HG02571 (cell line): ENCODE measurements at regions not wholly inside any gene's neighbourhood (a gene's known extent, or its start where the extent isn't known, plus 50 kb on each side); places are given as distances from the start of the nearest gene placed in this dataset.
"Not testable (repeated sequence)": the region's sequence is repeated elsewhere in the genome, so short reads cannot be mapped to it uniquely, and the experiment has no call there.

Experiments used
- ATAC-seq: cut with Tn5 transposase; IDR thresholded peaks from one replicate; pipeline ENCODE4 v1.9.1; 2021; ENCODE audit warnings: mild to moderate bottlenecking, moderate library complexity; ENCODE audit not compliant: unreplicated experiment

DNA sequence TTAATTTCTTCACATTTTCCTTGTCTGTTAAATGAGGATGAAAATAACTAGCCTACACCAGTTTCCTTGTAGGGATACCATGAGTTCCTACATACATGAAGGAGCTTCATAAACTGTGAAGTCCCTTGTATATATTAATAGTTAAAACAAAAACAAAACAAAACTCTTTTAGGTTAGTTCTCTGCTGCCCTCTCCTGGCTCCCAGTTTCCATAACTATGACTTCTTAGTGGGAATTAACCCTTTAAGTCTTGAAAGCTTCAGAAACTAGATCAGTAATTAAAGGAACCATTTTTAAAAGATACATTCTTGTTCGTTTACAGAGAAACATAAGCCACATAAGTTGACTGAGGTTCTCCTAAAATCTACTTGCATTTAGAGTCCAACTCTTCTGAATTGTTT, 500.0 kb upstream of the C9orf72 start:
- ATAC-seq = no peak

DNA sequence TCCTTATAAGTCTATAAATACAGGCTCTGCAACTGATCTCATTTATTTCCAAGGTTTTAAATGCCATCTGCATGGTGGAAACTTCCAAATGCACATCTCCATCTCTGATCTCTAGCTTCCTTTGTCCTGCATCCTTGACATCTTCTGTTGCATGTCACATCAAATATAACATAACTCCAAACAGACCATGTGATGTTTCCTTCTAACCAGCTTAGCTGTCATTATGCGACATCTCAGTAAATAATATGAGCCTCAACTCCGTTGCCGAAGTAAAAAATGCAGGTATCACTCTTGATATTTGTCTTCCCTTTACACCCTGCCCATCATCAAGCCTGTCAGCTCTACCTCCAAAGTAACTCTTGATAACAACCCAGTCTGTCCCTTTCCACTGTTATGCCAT, 506.4 kb upstream of the C9orf72 start:
- no peak for ATAC-seq

DNA sequence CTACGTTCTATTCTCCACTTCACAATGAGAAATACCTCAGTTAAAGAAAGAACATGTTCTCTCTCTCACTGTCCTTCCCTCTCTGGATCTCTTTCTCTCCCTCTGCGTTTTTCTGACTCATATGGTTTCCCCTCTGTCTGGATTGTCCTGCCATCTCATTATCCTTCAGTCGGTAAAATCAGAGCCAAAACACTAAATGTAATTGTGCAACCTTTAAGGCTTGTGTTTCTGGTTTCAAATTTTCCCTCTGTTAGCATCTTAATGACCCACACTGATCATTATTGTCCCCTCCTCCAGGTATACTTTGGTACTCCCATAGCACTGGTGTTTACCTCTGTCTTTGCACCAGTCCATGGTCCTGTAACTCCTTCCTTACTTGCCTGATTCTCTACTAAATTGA, 509.4 kb upstream of the C9orf72 start:
- no peak for ATAC-seq

DNA sequence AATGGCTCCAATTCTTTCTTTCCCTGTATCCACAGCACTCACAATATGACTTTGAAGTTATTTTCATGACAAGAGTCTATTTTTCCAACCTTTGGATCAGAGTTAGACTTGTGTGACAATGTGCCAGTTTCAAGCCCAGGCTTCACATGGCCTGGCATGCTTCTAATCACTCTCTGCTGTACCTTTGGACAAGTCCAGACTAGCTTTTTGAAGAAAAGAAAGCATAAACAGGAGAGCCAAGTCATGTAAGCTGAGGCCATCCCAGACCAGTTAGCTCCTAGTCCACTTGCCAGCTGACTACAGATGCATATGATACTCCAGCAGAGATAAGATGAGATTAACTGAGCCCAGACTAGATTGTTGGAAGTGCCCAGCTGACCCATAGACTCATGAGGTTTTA, 513.6 kb upstream of the C9orf72 start:
- ATAC-seq = no peak

DNA sequence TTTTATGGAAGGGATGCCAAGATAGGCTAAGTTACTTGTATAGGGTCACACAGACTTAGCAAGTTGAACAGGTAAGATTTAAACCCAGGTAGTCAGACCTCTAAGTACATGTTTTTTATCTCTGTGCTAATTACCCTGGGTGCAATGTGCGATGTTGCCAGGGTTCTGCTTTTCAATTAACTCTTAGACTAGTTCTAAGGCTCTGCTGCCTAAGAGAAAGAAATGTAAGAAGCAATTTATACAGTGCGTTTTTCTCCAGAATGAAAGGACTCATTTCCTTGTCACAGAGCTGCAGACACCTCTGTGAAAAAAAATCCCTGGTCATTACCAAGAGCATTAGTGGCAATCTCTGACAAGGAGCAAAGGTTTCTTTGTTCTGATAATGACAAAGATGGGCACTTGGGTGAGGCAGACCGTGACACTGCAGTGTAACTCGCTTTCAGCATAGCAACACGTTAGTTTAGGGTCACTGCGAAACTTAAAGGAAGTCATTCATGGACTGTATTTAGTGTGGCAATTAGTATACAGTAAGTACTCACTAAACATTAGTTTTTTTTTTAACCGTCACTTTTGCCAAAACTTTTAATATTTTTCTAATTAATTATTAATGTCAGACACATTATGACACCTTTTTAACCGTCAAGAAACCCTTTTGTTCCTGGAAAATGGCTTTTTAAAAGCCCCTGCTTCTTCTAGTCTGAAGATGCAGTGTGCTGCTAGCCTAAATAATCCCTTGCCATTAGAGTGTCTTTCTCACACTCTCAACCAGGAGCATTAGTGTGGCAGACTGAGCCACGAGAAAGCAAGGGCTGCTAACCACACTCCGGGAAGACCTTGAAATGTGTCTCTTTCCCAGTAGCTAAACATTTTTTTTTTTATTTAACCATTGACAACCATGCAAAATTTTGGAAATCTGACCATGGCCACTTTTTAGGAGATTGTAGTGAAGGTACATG, 520.0 kb upstream of the C9orf72 start:
- no peak for ATAC-seq

DNA sequence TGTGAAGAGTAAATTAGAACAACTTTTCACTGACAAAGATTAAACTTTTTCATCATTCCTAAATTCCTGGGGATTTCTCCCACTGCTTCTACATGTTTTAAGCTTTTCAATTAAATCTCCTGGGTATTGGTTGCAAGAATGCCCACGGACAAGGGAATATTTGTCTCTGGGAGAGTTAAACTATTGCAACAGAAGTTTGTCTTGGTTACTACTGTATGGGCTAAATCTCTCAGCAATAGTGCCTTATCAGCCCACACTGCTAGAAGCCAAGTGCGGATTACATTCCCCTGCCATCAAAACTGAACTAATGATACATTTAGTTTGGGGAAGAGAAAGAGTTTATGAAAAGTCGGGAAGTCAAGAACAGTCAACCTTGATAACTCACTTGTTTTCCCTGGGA, 528.2 kb upstream of the C9orf72 start:
- ATAC-seq = no peak

DNA sequence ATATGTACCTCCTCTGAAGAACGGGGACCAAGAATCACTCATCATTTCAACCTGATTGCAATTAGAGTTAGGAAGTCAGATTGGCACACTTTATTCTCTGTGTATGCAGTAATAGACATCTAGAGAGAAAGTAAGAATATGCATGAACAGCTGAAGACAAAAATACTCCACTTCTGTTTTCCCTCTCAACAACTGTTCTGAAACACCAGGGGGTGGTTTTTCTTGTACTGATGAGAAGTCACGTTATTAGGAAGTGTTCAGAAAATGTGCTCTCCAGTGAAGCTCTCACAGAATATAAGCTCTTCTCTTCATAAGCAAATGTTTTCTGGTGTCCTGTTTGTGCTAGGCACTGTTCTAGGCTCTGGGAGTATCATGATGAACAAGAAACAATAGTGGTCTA, 531.7 kb upstream of the C9orf72 start:
- ATAC-seq = no peak

DNA sequence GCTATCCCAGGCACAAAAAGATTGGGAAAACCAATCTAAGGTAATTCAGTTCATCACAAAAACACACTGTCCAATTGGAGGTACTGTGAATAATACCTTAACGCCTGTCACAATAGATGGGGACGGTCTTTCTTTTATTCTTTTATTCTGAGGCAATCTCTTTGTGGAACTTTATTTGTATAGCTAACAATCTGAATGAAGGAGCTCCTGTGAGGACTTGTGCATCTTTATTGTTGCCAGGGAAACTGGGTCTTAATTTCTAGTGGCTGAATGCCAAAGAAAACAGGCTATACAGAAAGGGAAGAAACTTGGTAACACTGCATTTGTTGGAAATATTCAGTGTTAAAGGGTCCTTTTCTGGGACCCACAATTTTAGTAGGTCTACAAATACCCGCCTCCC, 546.9 kb upstream of the C9orf72 start:
- ATAC-seq = no peak

DNA sequence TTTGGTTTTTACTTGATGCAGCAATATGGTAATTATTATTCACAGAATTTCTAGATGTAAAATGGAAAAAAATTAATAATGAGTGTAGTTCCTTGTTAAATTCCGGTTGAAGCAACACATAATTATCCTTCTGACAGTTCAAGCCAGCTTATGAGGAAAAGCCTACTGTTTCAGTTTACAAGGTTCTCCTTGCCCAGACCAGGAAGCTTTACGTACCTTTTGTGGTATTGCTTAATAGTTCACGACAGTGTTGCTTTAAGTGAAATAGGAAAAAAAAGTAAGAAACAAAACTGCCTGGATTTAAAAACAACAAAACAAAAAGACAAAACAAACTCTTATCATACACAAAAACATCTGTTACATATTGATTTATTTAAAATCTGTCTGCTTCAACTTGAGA, 547.3 kb upstream of the C9orf72 start:
- ATAC-seq = no peak

DNA sequence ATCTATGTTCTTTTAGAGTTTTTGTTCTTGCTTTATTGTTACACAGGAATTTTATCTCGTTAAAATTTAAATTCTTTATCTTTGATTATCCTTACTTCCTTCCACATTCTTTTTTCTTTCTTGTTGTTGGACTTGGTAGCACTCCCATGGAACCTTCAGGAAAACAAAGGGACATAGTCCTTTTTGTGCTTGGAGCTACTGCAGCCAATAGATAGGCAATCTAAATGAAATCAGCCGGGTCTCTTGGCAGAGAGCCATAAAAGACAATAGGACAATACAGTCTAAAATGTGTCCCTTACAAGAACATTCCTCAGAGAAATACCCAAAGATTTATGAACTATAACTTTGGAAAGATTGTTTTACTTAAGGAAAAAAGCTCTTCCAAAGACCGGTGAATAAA, 548.1 kb upstream of the C9orf72 start:
- no peak for ATAC-seq

DNA sequence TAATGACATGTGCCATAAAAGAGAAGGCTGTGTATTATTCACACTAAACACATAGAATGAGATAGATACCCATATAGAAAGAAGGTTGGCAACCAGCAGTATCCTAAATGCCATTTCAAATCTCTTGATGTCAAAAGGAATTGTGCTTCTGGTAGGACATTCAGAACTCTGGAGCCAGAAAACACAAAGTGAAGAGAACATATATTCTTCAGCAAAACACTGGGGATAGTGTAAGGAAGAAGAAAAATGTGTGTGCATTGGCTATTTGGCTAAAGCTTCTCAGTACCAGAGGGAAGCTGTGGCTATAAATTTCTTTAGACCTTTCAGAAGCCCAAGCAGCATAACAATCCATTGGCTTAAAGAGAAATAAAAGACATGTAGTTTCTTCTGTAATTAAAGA, 551.6 kb upstream of the C9orf72 start:
- no peak for ATAC-seq

DNA sequence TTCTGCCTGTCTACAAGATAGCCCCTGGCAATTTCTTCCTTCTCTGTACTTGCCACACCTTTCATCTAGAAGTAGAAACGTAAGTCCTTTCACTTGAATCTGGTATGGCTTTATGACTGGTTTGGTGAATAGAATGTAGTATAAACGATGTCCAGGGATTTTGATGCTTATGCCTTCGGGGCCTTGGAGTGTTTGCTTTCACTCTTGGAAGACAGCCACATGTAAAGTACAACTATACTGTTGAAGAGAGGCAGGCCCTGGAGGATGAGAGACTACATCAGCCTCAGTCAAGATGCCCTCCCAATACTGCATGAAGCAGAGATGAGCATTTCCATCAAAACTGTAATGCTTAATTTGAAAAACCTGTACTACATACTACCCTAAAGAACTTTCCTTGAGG, 553.8 kb upstream of the C9orf72 start:
- ATAC-seq = no peak

DNA sequence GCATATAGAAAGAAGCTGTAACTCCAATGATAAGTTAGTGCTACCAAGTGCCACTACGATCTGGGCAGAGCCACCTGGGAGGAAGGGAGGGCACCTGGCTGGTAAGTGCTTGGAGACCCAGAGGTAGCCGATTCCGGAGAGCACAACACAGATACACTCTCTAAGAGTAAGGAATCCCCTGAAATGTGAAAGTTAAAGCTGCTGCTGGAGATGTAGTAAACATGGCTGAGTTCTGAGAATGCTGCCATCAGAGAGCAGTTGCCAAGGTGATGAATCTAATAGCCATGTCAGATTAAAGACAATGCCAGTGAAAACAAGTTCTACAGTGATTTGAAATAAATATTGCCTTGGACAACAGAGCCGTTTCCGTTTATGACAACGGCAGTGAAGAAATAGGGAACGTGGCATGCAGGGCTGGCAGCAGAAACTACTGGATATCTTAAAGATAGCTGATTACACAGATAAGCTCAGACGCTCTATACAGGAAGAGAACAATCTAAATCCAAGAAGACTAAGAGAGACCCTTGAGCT, 561.2 kb upstream of the C9orf72 start:
- ATAC-seq = no peak

DNA sequence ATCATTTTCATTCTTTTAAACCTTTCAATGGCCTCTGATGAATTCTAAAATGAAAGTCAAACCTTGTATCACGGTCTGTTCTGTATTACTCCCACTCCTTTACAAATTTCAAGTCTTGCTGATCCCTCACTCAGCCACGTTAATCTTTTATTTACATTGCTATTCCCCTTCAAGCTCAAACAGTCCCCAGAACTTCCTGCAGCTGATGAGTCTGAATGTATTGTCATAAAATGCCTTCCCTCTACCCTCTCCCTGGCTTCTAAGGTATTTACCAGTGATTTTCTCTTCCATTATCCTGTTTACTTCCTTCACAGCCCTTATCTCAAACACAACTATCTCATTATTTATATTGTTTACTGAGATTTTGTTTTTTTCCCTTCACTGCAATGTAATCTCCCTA, 562.3 kb upstream of the C9orf72 start:
- no peak for ATAC-seq

DNA sequence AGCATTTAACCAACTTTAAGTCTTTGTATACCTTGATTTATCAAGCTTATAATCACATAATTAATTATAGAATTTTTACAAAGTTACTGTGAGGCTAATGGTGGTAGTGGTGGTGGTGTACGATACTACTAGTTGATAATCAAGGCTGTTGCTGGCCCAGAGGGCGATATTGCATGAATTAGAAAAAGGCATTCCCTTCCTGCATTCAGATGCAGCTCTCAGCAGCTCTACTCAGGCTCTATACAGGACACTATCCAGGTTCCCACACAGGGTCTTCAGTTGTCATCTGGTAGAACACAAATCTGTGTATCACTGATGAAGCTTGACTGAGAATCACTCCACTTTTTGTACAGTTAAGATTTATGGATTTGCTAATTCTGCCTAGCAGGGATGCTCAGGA, 562.8 kb upstream of the C9orf72 start:
- ATAC-seq = no peak

DNA sequence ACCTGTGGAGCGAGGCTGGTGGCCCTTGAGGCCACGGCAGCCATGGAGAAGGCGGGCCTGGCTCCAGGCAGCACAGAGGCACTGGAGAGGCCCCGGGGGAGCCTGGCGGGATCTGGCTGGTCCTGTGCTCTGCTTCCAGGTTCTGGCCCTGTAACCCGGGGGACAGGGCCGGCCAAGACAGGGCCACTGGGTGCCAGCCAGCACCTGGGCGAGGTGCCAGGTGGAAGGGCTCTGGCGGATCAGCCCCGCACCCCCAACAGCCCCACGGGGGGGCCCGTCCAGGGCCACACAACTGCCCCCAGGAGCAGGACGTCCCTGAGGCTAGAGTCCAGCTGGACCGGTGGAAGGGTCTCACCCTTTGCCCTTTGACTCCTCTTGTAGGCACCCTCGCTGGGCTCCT, 574.1 kb upstream of the C9orf72 start:
- ATAC-seq = not testable (repeated sequence)

DNA sequence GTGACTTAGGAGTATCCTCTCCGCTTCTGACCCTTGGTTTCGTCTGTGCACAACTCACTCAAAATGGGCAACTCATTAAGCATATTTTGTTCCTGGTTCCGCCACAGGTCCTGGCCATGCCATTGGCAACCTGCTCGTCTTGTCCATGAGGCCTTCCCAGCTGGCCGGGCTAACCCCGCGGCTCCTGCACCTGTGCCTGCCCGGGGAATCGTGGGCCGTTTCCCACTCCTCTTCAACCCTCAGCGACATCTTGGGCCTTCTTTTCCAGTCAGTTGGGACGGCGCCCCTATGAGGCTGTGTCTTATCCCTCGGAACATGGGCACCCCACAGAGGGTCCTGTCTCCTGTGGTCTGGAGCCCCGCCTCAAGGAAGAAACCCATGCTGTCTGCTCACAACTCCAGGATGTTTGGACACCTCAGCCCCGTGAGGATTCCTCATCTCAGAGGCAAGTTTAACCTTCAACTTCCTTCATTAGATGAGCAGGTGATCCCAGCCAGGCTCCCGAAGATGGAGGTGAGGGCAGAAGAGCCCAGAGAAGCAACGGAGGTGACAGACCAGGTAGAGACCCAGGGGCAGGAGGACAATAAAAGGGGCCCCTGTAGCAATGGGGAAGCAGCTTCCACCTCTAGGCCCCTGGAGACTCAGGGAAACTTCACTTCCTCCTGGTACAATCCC, 574.8 kb upstream of the C9orf72 start:
- not testable (repeated sequence) for ATAC-seq

DNA sequence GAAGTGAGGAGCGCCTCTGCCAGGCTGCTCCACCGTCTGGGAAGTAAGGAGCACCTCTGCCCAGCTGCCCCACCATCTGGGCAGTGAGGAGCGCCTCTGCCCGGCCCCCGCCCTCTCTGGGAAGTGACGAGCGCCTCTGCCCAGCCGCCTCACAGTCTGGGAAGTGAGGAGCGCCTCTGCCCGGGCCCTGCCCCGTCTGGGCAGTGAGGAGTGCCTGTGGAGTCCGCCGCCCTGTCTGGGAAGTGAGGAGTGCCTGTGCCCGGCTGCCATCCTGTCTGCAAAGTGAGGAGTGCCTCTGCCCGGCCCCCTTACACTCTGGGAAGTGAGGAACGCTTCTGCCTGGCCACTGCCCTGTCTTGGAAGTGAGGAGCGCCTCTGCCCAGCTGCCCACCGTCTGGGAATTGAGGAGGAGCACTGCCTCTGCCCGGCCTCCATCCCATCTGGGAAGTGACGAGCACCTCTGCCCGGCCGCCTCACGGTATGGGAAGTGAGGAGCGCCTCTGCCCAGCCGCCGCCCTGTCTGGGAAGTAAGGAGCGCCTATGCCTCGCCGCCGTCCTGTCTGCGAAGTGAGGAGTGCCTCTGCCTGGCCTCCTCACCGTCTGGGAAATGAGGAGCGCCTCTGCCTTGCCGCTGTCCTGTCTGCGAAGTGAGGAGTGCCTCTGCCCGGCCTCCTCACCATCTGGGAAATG, 576.2 kb upstream of the C9orf72 start:
- ATAC-seq = not testable (repeated sequence)

DNA sequence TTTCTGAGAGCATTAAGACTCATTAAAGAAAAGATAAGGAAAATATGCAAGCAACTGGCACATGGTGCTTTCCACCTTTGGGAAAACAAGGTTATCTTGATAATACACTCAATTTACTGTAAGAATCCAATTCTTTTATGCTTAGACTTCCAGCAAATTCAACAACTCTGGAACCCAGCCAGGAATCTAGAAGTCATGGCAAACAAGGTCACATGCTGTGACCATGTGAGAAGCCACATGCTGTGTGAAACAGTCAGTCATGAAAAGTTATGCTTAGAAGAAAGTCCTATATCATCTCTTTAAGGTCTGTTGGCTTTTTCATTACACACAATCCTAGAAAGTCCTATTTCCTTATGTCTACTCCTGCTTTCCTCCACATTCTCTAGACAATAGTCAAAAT, 581.8 kb upstream of the C9orf72 start:
- no peak for ATAC-seq

DNA sequence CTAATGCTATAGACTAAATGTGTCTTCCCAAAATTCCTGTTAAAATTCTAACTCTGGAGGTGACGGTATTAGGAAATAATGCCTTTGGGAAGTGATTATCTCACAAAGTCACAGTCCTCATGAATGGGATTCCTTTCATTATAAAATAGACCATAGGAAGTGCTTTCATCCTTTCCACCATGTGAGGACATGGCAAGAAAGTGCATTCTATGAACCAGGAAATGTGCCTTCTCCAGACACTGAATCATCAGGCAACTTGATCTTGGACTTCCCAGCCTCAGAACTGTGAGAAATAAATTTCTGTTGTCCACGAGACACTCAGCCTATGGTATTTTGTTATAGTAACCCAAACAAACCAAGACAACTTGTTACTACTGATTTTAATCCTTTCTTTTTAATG, 582.4 kb upstream of the C9orf72 start:
- no peak for ATAC-seq

DNA sequence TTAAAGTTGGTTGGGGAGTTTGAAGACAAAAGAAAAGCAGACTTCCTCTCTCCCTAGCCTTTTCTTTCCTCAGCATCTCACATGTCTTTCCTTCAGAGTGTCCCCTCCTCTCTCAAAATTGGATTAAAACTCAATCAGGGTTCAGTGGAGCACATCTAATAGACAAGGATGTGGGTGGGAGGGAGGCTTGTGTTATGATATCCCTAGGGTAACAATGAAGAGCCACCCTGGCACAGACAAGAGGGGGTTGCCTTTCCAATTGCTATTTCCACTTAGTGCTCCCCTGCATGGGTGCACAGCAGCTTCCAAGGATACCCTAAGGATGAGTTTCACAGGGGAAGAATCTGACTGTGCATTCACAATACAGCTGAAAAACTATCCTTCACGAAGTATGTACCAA, 585.2 kb upstream of the C9orf72 start:
- ATAC-seq = no peak

DNA sequence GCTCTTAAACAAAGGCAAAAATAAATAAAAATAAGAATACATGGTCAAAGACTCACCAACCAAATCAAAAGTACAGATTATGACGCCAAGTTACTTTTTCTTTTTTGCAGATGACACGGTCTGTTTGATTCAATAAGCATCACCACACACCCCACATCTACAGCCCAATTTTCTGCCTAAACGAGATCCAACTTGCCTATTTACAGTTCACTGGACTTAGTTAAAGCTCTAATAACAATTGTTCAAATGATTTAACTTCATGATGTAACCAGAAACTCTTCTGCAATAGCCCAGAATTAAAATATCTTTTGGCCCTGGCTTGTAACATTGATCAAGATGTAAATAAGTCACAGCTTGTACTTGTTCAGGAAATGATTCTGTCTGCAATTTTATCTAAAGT, 590.3 kb upstream of the C9orf72 start:
- no peak for ATAC-seq
